Neural cell (in vitro differentiated cells): ENCODE measurements at regions not wholly inside any gene's neighbourhood (a gene's known extent, or its start where the extent isn't known, plus 50 kb on each side); places are given as distances from the start of the nearest gene placed in this dataset.

Source experiments
- H2AFZ ChIP-seq: fragments of 200-600, 300-800 bp; sonication (generic), shearing (Covaris generic); 2 replicates; pipeline ENCODE4 v1.6.0; 2014; ENCODE audit warnings: low read depth, mild to moderate bottlenecking, antibody characterized with exemption, low read length, moderate library complexity
- H3F3A ChIP-seq: fragments of 200-600 bp; shearing (Covaris generic); 2 replicates; pipeline ENCODE4 v1.6.1; 2016; ENCODE audit warnings: mild to moderate bottlenecking, moderate library complexity, mixed read lengths, antibody characterized with exemption, low read length; ENCODE audit not compliant: insufficient read depth, poor library complexity, severe bottlenecking
- H3K27ac ChIP-seq: fragments of 200-600, 300-800 bp; sonication (generic), shearing (Covaris generic); 2 replicates; pipeline ENCODE4 v1.5.1; 2014; ENCODE audit warnings: mild to moderate bottlenecking, low read length, moderate library complexity
- H3K27me3 ChIP-seq: fragments of 300-800, 200-600 bp; sonication (generic), shearing (Covaris generic); 2 replicates; pipeline ENCODE4 v1.6.0; 2014; ENCODE audit warnings: mild to moderate bottlenecking, low read depth, low read length, moderate library complexity; ENCODE audit not compliant: insufficient read depth
- H3K36me3 ChIP-seq: fragments of 300-800, 200-600 bp; sonication (generic), shearing (Covaris generic); 2 replicates; pipeline ENCODE4 v1.5.1; 2014; ENCODE audit warnings: mild to moderate bottlenecking, antibody characterized with exemption, low read length, moderate library complexity; ENCODE audit not compliant: insufficient read depth
- H3K4me2 ChIP-seq: fragments of 300-800, 200-600 bp; sonication (generic), shearing (Covaris generic); 2 replicates; pipeline ENCODE4 v1.6.0; 2014; ENCODE audit warnings: mild to moderate bottlenecking, low read length
- H3K4me3 ChIP-seq: fragments of 300-800, 200-600 bp; sonication (generic), shearing (Covaris generic); 2 replicates; pipeline ENCODE4 v1.5.1; 2014; ENCODE audit warnings: mild to moderate bottlenecking, low read length, moderate library complexity
- H3K79me2 ChIP-seq: fragments of 200-600 bp; shearing (Covaris generic); replicated peaks from 2 replicates; pipeline ENCODE4 v1.6.0; 2014; ENCODE audit warnings: mild to moderate bottlenecking, low read length, moderate library complexity; ENCODE audit not compliant: insufficient read depth
- H3K9ac ChIP-seq: fragments of 300-800, 200-600 bp; sonication (generic), shearing (Covaris generic); 2 replicates; pipeline ENCODE4 v1.6.1; 2016; ENCODE audit warnings: mild to moderate bottlenecking, low read length, mixed read lengths
- H3K9me2 ChIP-seq: fragments of 200-600 bp; shearing (Covaris generic); 2 replicates; pipeline ENCODE4 v1.6.1; 2016; ENCODE audit warnings: mild to moderate bottlenecking, low read length, mixed read lengths; ENCODE audit not compliant: insufficient read depth
- H3K9me3 ChIP-seq: fragments of 200-600, 300-800 bp; sonication (generic), shearing (Covaris generic); 2 replicates; pipeline ENCODE4 v1.6.1; 2016; ENCODE audit warnings: mild to moderate bottlenecking, mixed run types, low read length, moderate library complexity, mixed read lengths
- H4K20me1 ChIP-seq: fragments of 200-600 bp; shearing (Covaris generic); 2 replicates; pipeline ENCODE4 v1.6.1; 2016; ENCODE audit warnings: mild to moderate bottlenecking, mixed run types; ENCODE audit not compliant: insufficient read depth
- CTCF ChIP-seq: fragments of 450-650 bp; IDR thresholded peaks from 2 replicates; pipeline ENCODE4 v1.5.1; 2014; ENCODE audit warnings: antibody characterized with exemption, mild to moderate bottlenecking, moderate library complexity; ENCODE audit not compliant: poor library complexity, severe bottlenecking
- EP300 ChIP-seq: fragments of 450-650 bp; conservative IDR thresholded peaks from 2 replicates; pipeline ENCODE4 v1.6.1; 2014; ENCODE audit warnings: antibody characterized with exemption, mild to moderate bottlenecking, moderate library complexity; ENCODE audit not compliant: poor library complexity, severe bottlenecking
- EZH2 ChIP-seq: fragments of 200-600, 300-800 bp; shearing (Covaris generic), sonication (generic); IDR thresholded peaks from 2 replicates; pipeline ENCODE4 v1.6.1; 2014; ENCODE audit warnings: antibody characterized with exemption, low read length, borderline replicate concordance, mild to moderate bottlenecking; ENCODE audit not compliant: insufficient read depth, poor library complexity, severe bottlenecking
- MXI1 ChIP-seq: fragments of 450-650 bp; conservative IDR thresholded peaks from 2 replicates; pipeline ENCODE4 v1.6.1; 2014; ENCODE audit warnings: antibody characterized with exemption, mild to moderate bottlenecking; ENCODE audit not compliant: poor library complexity, severe bottlenecking
- POLR2AphosphoS5 ChIP-seq: IDR thresholded peaks from 2 replicates; pipeline ENCODE4 v1.6.1; 2012
- RAD21 ChIP-seq: fragments of 450-650 bp; conservative IDR thresholded peaks from 2 replicates; pipeline ENCODE4 v1.6.1; 2014; ENCODE audit warnings: antibody characterized with exemption, mild to moderate bottlenecking, moderate library complexity
- SMC3 ChIP-seq: fragments of 450-650 bp; conservative IDR thresholded peaks from 2 replicates; pipeline ENCODE4 v1.6.1; 2014; ENCODE audit warnings: antibody characterized with exemption, mild to moderate bottlenecking, moderate library complexity; ENCODE audit not compliant: poor library complexity
- TAF1 ChIP-seq: IDR thresholded peaks from 2 replicates; pipeline ENCODE4 v1.6.1; 2012; ENCODE audit warnings: low read depth
- TF ChIP-seq, protein P1 (sequence below): IDR thresholded peaks from 2 replicates; pipeline ENCODE4 v1.6.1; 2012; ENCODE audit warnings: borderline replicate concordance

DNA sequence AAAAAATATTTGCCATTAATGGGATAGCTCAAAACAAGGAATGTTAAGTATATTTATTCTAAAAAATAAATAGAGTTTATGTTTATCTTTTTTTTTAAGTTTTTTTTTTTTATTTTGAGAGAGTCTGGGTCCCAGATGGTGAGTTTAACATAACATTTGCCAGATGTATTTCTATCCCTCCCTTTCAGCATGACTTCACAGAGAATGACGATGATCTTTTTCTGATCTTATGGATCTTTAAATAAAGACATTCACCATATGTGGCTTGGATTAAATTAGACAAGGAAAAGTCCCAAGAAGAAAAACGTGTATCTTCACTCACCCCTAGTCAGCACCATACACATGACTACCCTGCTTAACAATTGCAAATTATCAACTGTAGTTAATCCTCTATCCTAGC lies 839.8 kb upstream of the CNTN5 start:
- H3K79me2 ChIP-seq = no peaks in the 10 kb centered on the region
- H3K9me2 ChIP-seq = no peaks in the 10 kb centered on the region
- no peaks in the 10 kb centered on the region for H3K36me3 ChIP-seq
- H3K9me3 ChIP-seq = no peaks in the 10 kb centered on the region
- H3F3A ChIP-seq = no peaks in the 10 kb centered on the region
- TF ChIP-seq POLR2AphosphoS5 (no peak), EP300 (no peak), RAD21 (no peak), MXI1 (no peak), EZH2 (no peak)
- no peaks in the 10 kb centered on the region for H4K20me1 ChIP-seq
- H2AFZ ChIP-seq = no peak overlapping the region
- H3K27ac ChIP-seq = no peak overlapping the region
- no peak overlapping the region for H3K4me3 ChIP-seq
- H3K9ac ChIP-seq = no peak overlapping the region
- no peaks in the 10 kb centered on the region for H3K27me3 ChIP-seq
- H3K4me2 ChIP-seq = no peak overlapping the region

DNA sequence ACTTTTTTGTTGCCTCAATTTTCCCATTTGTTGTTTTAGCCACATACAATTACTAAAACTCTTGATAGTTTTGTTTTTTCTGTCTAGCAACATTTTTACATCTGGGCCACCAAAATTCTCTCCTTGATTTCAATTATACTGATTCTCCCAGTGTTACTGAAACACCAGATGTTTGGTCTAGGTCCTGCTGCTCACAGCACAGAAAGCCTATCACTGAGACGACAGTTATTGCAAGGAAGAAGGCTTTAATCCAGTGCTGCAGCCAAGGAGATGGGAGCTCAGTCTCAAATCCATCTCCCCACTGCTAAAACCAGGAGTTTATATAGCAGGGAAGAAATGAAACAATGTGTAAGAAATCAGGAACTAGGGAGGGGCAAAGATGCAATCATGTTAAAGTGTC lies 837.7 kb upstream of the CNTN5 start:
- Histone ChIP-seq H3K27ac (no peak overlapping the region), H3K9me3 (no peaks in the 10 kb centered on the region), H3K9me2 (no peaks in the 10 kb centered on the region), H3K4me3 (no peak overlapping the region), H3K4me2 (no peak overlapping the region), H3K36me3 (no peaks in the 10 kb centered on the region), H3K27me3 (no peaks in the 10 kb centered on the region), H3F3A (no peaks in the 10 kb centered on the region), H4K20me1 (no peaks in the 10 kb centered on the region), H3K9ac (no peak overlapping the region), H3K79me2 (no peaks in the 10 kb centered on the region), H2AFZ (no peak overlapping the region)
- TF ChIP-seq, protein P1, sequence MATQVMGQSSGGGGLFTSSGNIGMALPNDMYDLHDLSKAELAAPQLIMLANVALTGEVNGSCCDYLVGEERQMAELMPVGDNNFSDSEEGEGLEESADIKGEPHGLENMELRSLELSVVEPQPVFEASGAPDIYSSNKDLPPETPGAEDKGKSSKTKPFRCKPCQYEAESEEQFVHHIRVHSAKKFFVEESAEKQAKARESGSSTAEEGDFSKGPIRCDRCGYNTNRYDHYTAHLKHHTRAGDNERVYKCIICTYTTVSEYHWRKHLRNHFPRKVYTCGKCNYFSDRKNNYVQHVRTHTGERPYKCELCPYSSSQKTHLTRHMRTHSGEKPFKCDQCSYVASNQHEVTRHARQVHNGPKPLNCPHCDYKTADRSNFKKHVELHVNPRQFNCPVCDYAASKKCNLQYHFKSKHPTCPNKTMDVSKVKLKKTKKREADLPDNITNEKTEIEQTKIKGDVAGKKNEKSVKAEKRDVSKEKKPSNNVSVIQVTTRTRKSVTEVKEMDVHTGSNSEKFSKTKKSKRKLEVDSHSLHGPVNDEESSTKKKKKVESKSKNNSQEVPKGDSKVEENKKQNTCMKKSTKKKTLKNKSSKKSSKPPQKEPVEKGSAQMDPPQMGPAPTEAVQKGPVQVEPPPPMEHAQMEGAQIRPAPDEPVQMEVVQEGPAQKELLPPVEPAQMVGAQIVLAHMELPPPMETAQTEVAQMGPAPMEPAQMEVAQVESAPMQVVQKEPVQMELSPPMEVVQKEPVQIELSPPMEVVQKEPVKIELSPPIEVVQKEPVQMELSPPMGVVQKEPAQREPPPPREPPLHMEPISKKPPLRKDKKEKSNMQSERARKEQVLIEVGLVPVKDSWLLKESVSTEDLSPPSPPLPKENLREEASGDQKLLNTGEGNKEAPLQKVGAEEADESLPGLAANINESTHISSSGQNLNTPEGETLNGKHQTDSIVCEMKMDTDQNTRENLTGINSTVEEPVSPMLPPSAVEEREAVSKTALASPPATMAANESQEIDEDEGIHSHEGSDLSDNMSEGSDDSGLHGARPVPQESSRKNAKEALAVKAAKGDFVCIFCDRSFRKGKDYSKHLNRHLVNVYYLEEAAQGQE = no peak
- TF ChIP-seq CTCF = no peak
- TF ChIP-seq EP300 = no peak
- no peak for TF ChIP-seq MXI1
- TF ChIP-seq SMC3 = no peak
- TF ChIP-seq EZH2 = no peak
- no peak for TF ChIP-seq POLR2AphosphoS5
- no peak for TF ChIP-seq TAF1
- no peak for TF ChIP-seq RAD21

DNA sequence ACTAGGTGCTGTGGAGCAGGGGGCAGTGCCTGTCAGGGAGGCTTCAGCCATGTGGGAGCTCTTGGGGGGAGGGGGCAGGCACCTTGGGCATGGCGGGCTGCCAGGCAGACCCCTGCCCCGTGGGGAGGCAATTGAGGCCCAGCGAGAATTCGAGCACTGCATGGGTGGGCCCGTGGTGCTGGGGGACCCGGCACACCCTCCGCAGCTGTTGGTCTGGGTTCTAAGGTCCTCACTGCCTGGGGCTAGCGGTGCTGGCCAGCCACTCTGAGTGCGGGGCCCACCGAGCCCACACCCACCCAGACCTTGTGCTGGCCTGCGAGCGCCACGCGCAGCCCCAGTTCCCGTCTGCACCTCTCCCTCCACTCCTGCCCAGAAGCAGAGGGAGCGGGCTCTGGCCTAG lies 835.5 kb upstream of the CNTN5 start:
- Histone ChIP-seq H3K27ac (no peak overlapping the region), H3K27me3 (no peaks in the 10 kb centered on the region), H3K36me3 (no peaks in the 10 kb centered on the region), H3K9me2 (no peaks in the 10 kb centered on the region), H3K9ac (no peak overlapping the region), H3K4me3 (no peak overlapping the region), H4K20me1 (no peaks in the 10 kb centered on the region), H3F3A (no peaks in the 10 kb centered on the region), H2AFZ (no peak overlapping the region), H3K79me2 (no peaks in the 10 kb centered on the region), H3K4me2 (no peak overlapping the region), H3K9me3 (no peaks in the 10 kb centered on the region)
- no peak for TF ChIP-seq CTCF
- TF ChIP-seq SMC3 = no peak
- TF ChIP-seq RAD21 = no peak
- TF ChIP-seq EZH2 = no peak
- TF ChIP-seq TAF1 = no peak
- no peak for TF ChIP-seq POLR2AphosphoS5
- TF ChIP-seq, protein P1 = no peak
